Umbilical cord (tissue), 1 donor: ENCODE measurements at regions not wholly inside any gene's neighbourhood (a gene's known extent, or its start where the extent isn't known, plus 50 kb on each side); places are given as distances from the start of the nearest gene placed in this dataset.
A peak's percentile ranks its signal among the peaks of the same experiment; 100 is the strongest.

Source experiments
- DNase-seq: peaks from one replicate; pipeline ENCODE4 v3.0.0-alpha.2; 2015; ENCODE audit warnings: low spot score

DNA sequence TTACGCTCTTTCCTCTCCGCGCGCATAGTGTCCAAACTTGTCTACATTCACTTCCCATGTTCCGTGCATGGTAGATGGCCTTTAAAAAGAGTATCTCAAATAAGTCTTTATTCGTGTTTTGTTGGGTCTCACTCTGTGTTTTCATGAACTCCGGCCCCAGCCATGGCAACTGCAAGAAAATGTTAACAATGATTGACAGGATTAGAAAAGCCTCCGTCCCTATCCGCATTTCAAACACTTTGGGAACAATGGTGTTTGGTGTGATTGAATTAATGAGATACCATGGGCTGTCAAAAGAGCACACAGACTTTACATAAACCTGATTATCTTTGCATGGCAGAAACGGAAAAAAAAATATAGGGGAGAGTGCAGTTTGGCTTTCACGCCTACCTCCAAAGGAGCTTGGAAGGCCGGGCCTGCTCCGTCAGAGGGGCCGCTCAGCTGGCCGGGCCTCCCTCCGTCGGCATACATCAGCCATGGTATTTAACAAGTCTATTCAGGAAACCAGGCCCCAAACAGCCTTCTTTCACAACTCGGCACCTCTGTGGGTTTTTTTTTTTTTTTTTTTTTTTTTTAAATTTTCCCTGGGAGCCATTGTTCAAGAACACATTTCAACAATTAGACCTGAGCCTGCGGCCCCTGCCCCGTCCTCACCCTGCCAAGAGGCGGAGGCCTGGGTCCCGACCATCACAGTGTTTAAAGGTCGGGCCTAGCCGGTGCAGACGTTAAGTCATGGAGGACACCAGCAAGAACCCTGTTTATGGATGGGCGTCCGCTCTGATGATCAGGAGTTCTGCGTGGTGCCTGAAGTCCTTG, 323.8 kb upstream of the IRX4 start:
- DNase-seq = peak; percentile 12

- no peak for DNase-seq
Measured at GRCh38 chr5:2205596-2206226, 323.0 kb upstream of the IRX4 start.

DNA sequence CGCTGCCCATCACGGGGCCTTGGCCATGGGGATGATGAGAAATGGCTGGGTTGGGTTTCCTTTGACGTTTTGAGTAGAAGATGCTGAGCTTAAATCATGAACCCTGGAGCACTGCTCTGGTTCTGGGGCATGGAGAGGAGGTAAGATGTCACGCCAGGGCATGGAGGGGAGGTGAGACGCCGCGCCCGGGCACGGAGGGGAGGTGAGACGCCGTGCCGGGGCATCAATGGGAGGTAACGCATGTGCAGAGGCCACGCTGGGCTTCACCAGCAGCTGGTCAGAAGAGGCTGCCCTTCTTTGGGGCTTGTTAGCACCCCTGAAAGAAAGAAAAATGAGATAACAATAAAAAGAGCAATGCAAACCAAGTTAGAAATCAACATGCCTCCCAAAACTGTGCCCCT, 322.5 kb upstream of the IRX4 start:
- DNase-seq = no peak

DNA sequence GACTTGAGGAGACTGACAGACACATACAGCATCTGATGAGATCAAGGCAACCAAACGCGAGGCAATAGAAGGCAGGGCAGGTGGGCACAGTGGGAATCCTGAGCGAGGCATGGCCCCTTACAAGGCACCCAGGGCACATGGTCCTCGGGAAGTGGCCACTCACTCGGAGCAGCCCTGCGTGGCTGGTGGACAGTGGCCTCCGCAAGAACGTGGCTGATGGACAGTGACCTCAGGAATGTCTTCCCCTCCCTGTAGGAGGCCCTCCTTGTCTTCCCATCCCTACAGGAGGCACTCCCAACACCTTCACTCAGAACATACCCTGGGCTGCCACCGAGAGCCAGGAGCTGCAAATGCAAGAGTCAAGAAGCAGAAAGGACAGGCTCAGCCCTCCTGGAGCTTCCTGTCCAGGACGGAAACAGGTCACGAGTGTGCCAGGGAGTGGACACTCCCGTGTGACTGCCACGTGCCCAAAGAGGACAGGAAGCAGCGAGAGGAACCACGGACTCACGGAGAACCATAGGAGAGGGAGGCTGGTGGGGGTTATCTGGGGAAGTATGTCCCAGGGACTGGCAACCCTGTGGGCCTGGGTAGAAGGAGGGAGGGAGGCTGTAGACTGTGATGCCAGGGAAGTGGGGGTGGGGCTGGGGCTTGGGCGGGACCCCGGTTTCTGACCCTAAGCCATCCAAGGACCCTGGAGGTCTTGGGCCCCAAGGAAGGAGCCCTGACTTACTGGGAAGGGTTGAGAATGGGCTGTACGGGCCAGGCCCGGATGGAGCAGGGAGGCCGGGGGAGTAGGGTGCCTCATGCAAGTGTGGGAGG, 321.9 kb upstream of the IRX4 start:
- no peak for DNase-seq

DNA sequence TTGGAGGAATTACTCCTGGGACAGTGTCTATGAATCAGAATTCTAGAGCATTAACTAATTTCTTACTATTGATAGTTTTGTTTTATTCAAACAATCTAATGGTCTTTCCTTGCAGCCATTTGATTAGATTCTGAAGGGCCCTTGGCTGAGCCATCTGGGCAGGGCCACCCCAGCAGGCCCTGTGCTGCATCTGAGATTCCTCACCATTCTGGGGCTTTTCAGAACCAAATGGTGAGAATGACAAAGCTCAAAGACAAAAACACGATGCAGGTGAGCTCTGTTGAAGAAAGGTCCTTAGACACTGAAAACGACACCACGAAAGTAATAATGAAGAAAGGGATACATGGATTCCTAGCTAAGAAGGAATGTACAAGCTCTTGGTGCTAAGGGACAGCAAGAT, 321.0 kb upstream of the IRX4 start:
- DNase-seq = no peak

- no peak for DNase-seq
Measured at GRCh38 chr5:2201832-2202231, 319.1 kb upstream of the IRX4 start.

- DNase-seq = no peak
Measured at GRCh38 chr5:2201421-2201820, 318.7 kb upstream of the IRX4 start.

DNA sequence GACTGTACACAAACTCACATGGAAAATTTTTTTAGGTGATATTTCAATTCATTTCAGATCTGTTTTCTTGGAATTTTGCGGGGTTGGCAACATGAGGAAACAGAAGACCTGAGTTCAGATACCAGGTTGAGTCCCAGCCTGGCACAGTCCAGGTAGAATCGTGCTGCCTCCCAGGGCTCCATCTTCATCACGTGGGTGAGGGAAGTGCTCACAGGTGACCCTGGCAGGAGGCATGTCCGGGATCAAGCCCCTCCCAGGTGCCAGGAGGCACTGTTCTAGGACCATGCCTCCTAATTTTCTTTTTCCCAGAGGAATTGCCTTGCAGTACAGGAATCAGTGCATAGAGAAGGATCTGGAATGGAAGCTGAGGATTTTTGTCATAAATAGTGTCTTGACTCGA, 318.3 kb upstream of the IRX4 start:
- no peak for DNase-seq

DNA sequence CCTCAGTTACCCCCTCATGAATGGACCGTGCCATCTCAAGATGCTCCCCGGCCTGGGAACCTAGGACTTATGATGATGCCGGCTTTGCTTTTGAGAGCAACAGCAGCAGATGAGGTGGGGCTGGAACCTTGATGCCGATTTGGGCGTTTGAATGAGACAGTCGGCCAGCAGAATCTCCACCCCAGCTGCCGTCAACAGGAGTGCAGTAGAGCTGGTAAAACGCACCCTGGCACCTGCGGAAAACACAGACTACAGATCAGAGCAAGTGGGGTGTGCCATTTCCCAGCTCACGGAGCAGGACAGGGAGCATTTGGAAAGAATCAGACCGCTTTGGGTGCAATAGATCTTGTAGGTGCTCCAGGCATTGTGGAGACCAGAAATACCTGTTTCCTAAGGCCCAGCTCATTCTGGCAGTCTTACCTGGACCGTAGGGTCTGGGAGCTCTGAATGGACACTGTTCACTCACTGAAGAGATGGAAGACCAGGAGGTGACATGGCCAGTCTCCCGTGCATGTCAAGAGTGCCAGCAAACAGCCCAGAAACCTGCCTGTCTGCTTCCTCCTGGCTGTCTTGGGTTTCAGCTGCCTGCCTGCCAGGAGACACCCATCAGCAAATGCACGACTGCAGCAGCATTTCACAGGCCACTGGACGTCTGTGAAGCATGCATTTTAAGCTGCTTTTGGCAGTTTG, 317.7 kb upstream of the IRX4 start:
- no peak for DNase-seq

DNA sequence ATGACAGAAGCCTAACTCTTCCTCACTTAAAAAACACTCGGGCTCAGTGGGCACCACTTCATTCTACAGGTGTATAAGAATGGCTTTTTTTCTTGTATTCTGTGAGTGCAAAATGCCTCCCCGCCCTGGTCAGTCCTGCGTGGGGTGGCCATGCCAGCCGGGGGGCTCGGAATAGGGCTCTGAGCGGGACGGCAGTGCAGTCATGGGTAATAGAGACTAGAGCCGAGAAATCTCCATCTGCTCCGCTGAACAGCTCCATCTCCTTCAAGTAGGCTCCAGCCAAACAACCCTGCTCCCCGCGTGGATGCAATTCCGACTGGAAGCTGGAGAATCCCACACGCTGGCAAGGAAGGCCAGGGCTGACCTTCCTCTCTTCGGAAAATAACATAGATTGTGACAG, 317.0 kb upstream of the IRX4 start:
- no peak for DNase-seq

GRCh38 chr5:2196989-2197619, 314.4 kb upstream of the IRX4 start:
- DNase-seq = no peak

- DNase-seq = no peak
Measured at GRCh38 chr5:2196416-2196815, 313.7 kb upstream of the IRX4 start.

GRCh38 chr5:2194949-2195348, 312.2 kb upstream of the IRX4 start:
- DNase-seq = no peak

- no peak for DNase-seq
Measured at GRCh38 chr5:2194236-2194555, 311.5 kb upstream of the IRX4 start.

DNA sequence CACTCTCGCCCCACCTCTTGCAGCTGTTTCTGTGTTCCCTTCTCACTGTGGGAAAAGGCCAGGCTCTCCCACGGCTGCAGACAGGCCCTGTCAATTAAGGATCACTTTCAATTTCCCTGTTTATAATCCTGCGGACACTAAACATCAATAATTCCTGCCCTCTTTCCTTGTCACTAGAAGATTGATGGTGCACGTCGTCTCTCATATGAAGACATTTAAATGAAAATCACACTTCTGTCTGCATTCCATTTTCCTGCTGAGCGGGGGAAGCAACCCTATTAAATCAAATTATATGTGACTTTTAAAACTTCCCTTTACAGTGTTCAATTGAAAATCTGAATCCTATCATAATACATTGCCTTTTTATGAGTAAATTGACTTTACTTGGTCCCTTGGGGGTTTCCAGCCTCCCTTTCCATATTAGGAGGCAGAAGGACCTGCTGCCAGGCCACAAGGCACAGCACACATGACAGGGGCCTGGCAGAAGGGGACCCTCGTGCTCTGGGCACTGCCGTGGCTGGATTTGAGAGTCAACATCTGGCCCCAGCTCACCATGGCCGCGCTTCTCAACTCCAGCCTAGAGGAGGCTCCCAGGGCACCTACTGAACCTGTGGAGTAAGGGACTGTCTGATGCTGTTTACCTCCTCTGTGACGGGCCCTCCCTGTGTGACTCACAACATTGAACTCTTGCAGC, 311.0 kb upstream of the IRX4 start:
- DNase-seq = no peak

DNA sequence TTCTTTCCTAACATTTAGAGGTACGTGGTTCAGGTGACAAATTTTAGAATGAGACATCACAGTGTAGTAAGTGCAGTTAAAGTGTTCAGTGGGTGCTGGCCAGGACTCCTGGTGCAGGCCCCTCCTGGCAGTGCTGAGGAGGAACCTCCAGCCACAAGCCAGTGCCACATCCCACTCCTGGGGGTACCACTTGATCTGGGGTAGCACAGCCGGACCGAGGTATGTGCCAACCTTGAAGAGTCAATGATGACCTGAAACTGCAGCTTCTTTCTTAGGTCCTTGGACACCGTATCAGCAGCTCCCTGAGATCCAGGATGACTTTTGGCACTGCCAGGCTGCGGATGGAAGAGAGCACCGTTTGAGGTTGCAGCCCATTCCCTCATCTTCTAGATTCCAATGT, 310.4 kb upstream of the IRX4 start:
- DNase-seq = no peak

DNA sequence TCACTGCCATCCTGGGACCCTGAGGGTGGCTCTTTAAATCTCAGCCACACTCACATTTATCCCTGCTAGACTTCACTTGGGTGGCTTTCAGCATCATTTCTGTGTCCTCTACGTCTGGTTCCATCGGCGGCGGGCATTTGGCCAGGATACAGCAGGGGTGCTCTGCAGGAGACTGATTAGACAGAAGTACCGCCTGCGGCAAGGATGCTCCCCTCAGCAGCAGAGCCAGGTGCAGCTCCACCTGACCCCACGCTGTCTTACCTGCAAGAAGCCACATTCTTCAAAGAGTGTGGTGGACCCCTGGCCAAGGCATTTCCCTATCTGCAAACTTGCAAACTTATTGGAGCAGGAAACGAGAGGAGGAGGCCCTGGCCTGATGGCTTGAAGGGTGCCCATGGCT, 309.8 kb upstream of the IRX4 start:
- no peak for DNase-seq

DNA sequence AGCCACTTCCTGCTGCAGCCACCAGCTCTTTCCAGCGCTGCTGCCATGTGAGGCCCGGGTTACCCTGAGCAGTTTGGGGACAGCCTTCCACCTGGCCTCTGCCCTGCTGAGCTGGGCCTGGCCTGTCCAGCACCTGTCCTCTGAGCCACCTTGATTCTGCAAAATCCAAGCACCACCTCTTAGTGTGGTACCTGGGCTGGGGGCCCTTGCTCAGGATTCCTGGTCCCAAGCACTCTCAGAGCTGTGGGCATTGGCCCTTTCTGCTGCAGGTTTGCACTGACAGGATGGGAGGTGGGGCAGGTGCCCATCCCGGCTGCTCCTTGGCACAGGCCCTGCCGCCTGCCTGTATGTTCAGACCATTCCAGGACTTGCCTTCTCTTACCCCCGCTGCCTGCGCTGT, 309.2 kb upstream of the IRX4 start:
- no peak for DNase-seq

DNA sequence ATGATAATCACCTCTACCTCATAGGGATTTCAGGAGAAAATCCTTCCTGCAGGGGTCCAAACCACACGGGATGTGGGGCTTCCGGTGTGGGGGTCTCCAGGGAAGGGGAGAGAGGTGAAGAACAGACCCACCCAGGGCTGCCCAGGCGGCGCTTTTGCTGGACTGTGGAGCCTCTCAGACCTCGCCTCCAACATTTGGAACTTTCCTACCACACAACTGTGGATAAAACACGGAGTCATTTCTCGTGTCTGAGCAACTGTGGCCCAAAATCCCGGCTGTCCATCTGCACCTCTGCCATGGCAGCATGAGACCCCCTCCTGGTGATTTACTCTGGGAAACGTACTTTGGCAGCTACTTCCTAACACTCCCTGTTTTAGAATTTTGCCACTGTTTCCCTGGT, 307.8 kb upstream of the IRX4 start:
- DNase-seq = no peak

DNA sequence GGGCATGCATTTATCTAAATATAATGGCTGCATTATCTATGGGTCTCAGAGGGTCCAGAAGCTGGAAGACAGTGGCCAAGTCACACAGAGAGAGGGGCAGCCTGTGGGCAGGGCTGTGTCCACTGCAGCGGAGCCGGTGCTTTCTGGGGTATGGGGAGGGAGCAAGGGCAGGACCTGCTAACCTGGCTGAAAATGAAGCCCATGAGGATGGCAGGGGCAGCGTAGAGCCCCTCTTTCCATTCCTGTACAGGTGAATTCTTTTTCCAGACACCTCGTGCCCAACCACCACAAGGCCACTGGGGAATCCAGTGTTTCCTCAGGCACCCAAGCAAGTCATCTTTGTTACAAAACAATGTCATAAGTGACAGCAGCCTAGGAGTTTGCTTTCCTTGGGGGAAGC, 305.9 kb upstream of the IRX4 start:
- DNase-seq = no peak

DNA sequence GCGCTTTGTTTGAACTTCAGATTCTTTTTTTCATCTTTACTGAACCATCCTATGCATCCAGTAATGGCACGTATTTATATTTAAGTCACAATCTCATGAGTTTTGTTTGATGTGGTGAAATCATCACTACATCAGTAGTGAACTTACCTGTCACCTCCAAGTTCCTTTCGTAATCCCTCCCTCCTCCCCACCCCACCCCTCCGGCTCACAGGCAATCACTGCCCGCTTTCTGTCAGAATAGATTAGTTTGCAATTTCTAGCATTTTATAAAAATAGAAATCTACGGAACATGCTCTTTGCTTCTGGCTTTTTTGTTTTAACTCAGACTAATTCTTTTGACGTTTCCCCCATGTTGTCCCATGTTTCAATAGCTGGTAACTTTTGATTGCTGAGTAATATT, 305.4 kb upstream of the IRX4 start:
- no peak for DNase-seq
